GM12878 (cell line): ENCODE measurements at regions not wholly inside any gene's neighbourhood (a gene's known extent, or its start where the extent isn't known, plus 50 kb on each side); places are given as distances from the start of the nearest gene placed in this dataset.

Experiments
- EZH2 ChIP-seq: IDR thresholded peaks from 2 replicates; pipeline ENCODE4 v1.6.1; 2012; ENCODE audit warnings: low read depth, mild to moderate bottlenecking, control low read depth, inconsistent platforms, low read length, borderline replicate concordance; ENCODE audit not compliant: control insufficient read depth
- POLR2AphosphoS5 ChIP-seq: IDR thresholded peaks from 2 replicates; pipeline ENCODE4 v1.6.1; 2011; ENCODE audit warnings: mild to moderate bottlenecking, low read length, inconsistent platforms
- RAD21 ChIP-seq: IDR thresholded peaks from 2 replicates; pipeline ENCODE4 v1.6.1; 2011; ENCODE audit warnings: mild to moderate bottlenecking, low read depth, low read length, moderate library complexity; ENCODE audit not compliant: insufficient read depth

DNA sequence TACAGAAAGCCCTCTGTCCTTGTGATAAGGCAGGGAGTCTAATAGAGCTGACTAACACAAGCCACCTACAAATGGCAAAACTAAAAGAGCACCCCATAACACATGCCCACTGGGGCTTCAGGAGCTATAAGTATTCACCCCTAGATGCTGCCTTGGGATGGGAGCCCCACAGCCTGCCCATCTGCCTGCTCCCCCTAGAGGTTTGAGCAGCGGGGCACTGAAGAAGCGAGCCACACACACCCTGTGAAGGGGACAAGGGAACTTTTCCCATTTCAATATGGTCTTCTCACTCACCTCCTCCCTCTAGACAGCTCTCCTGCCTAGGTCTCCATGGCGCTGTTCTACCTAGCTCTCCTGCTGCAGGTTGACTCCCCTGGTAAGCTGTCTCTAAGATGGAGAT lies 261.0 kb downstream of the SHQ1 start:
- TF ChIP-seq EZH2 (no peak), RAD21 (0 out of 2 replicates have a peak, but pooled peaks have one; percentile 30), POLR2AphosphoS5 (no peak)
